Progenitor cell of endocrine pancreas (in vitro differentiated cells): ENCODE measurements at regions not wholly inside any gene's neighbourhood (a gene's known extent, or its start where the extent isn't known, plus 50 kb on each side); places are given as distances from the start of the nearest gene placed in this dataset.
"Not testable (repeated sequence)": the region's sequence is repeated elsewhere in the genome, so short reads cannot be mapped to it uniquely, and the experiment has no call there.

Experiments
- DNase-seq: peaks from one replicate; pipeline ENCODE4 v3.0.0; 2021; ENCODE audit warnings: low spot score; ENCODE audit not compliant: unreplicated experiment
- H3K27ac Mint-ChIP-seq: 2 replicates; pipeline ENCODE4 v1.8.0; 2021; ENCODE audit warnings: mild to moderate bottlenecking, moderate library complexity, mixed read lengths
- H3K27me3 Mint-ChIP-seq: 2 replicates; pipeline ENCODE4 v1.8.0; 2021; ENCODE audit warnings: mixed read lengths
- H3K36me3 Mint-ChIP-seq: 2 replicates; pipeline ENCODE4 v1.8.0; 2022; ENCODE audit warnings: mixed read lengths; ENCODE audit not compliant: insufficient read depth
- H3K4me1 Mint-ChIP-seq: 2 replicates; pipeline ENCODE4 v1.8.0; 2021; ENCODE audit warnings: low read depth, mixed read lengths
- H3K4me3 Mint-ChIP-seq: 2 replicates; pipeline ENCODE4 v1.8.0; 2021; ENCODE audit warnings: low read depth, mild to moderate bottlenecking, moderate library complexity, mixed read lengths
- H3K9me3 Mint-ChIP-seq: 2 replicates; pipeline ENCODE4 v1.8.0; 2021; ENCODE audit warnings: low read depth, mixed read lengths
- CTCF ChIP-seq: fragments of 200-600 bp; sonication (generic); IDR thresholded peaks from one replicate; pipeline ENCODE4 v1.5.0; 2021; ENCODE audit warnings: antibody characterized with exemption, mild to moderate bottlenecking; ENCODE audit not compliant: unreplicated experiment

DNA sequence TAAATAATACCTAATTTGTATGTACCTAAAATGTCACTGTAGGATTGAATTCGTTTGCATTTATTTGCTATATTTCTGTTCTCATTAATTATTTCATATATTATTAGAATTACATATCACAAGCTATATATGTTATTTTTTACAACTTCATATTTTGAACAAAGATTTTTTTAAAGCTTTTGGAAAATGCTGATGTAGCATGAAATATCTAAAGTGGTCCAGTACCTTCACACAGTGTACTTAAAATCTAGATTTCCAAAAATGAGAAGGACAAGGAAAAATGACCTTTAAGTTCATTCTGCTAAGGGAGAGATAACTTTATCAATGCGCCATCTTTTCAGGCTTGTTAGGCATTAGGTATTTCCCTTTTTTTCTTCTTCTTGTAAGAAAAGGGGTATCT, 71.8 kb downstream of the LARP7 start:
- Mint-ChIP-seq H3K36me3 (no peaks in the 10 kb centered on the region), H3K27ac (no peak overlapping the region), H3K27me3 (peaks cover 33% of the 10 kb centered on the region), H3K9me3 (no peaks in the 10 kb centered on the region), H3K4me1 (peaks cover 6% of the 10 kb centered on the region), H3K4me3 (no peak overlapping the region)
- DNase-seq: no peak
- no peak for TF ChIP-seq CTCF

DNA sequence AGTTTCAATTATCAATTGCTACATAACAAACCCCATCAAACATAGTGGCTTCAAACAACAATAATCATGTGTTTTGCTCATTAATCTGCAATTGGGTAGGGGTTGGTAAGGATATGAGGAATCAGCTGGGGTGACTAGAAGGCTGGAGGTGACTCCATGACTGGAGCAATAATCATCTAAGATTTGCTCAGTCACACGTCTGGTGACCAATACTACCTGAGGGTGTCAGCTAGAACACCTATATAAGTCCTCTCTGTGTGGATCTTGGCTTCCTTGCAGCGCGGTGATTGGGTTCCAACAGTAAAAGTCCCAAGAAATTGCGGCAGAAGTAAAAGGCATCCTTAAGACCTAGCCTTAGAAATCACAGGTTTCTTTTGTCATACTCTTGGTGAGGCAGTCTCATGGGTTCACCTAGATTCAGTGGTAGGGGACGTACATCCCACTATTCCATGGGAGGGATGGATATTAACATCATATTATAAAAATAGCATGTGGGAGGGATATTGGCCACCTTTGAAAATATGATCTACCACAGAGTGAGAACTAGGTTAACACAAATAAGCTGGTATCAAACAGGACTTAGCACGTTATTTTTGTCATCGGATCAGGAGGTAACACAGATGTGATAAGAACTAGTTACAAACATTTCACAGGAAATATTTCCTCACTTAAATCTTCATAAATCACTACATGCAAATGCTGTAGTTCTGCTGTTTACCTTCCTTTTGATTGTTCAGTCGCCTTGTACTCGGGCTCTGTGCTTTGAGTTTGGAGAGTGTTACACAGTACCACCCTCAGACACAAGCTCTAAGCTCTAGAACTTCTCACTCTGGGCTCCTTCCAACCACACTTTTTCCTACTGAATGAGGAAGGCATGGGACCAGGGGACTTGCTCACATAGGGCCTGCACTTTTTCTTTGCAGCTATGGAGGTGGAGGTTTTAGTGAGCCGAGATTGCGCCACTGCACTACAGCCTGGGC, 78.3 kb downstream of the LARP7 start:
- no peaks in the 10 kb centered on the region for H3K9me3 Mint-ChIP-seq
- DNase-seq: no peak
- H3K4me1 Mint-ChIP-seq: no peaks in the 10 kb centered on the region
- H3K27ac Mint-ChIP-seq: no peak overlapping the region
- TF ChIP-seq CTCF: no peak
- H3K27me3 Mint-ChIP-seq: no peaks in the 10 kb centered on the region
- no peaks in the 10 kb centered on the region for H3K36me3 Mint-ChIP-seq
- no peak overlapping the region for H3K4me3 Mint-ChIP-seq

GRCh38 chr4:112717856-112718255, 80.9 kb downstream of the LARP7 start:
- no peak for TF ChIP-seq CTCF
- no peaks in the 10 kb centered on the region for H3K27me3 Mint-ChIP-seq
- no peaks in the 10 kb centered on the region for H3K4me1 Mint-ChIP-seq
- no peak overlapping the region for H3K27ac Mint-ChIP-seq
- no peak for DNase-seq
- no peaks in the 10 kb centered on the region for H3K36me3 Mint-ChIP-seq
- no peak overlapping the region for H3K4me3 Mint-ChIP-seq
- H3K9me3 Mint-ChIP-seq: no peaks in the 10 kb centered on the region

- no peak overlapping the region for H3K4me3 Mint-ChIP-seq
- no peaks in the 10 kb centered on the region for H3K27me3 Mint-ChIP-seq
- DNase-seq: no peak
- H3K4me1 Mint-ChIP-seq: no peaks in the 10 kb centered on the region
- H3K27ac Mint-ChIP-seq: no peak overlapping the region
- TF ChIP-seq CTCF: no peak
- no peaks in the 10 kb centered on the region for H3K9me3 Mint-ChIP-seq
- no peaks in the 10 kb centered on the region for H3K36me3 Mint-ChIP-seq
Observed at GRCh38 chr4:112721627-112722026, 84.7 kb downstream of the LARP7 start.

- no peak for DNase-seq
- H3K9me3 Mint-ChIP-seq: no peaks in the 10 kb centered on the region
- no peak overlapping the region for H3K27ac Mint-ChIP-seq
- TF ChIP-seq CTCF: no peak
- no peaks in the 10 kb centered on the region for H3K36me3 Mint-ChIP-seq
- H3K27me3 Mint-ChIP-seq: no peaks in the 10 kb centered on the region
- no peaks in the 10 kb centered on the region for H3K4me1 Mint-ChIP-seq
- no peak overlapping the region for H3K4me3 Mint-ChIP-seq
Observed at GRCh38 chr4:112726041-112726440, 89.1 kb downstream of the LARP7 start.

DNA sequence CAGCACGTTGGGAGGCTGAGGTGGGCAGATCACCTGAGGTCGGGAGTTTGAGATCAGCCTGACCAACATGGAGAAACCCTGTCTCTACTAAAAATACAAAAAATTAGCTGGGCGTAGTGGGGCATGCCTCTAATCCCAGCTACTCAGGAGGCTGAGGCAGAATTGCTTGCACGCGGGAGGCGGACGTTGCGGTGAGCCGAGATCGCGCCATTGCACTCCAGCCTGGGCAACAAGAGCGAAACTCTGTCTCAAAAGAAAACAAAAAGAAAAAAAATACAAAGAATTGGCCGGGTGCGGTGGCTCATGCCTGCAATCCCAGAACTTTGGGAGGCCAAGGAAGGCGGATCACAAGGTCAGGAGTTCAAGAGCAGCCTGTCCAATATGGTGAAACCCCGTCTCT, 90.8 kb downstream of the LARP7 start:
- H3K4me1 Mint-ChIP-seq, H3K27ac Mint-ChIP-seq, DNase-seq, H3K36me3 Mint-ChIP-seq, H3K9me3 Mint-ChIP-seq, H3K4me3 Mint-ChIP-seq, H3K27me3 Mint-ChIP-seq: not testable (repeated sequence)
